Left cardiac atrium (tissue), 4 donors: ENCODE measurements at regions not wholly inside any gene's neighbourhood (a gene's known extent, or its start where the extent isn't known, plus 50 kb on each side); places are given as distances from the start of the nearest gene placed in this dataset.
"Not testable (repeated sequence)": the region's sequence is repeated elsewhere in the genome, so short reads cannot be mapped to it uniquely, and the experiment has no call there.

Experiments
- ATAC-seq, 2 donors: fragments of 200-7000 bp; cut with Tn5 transposase; one replicate each; pipeline ENCODE4 v1.9.1; 2020; ENCODE audit warnings: mild to moderate bottlenecking in 2 of 2, moderate library complexity in 2 of 2
- DNase-seq: peaks from one replicate; pipeline ENCODE4 v3.0.0-alpha.2; 2020
- intact Hi-C, 2 donors: fragments of 100-400 bp; cut with DNase I; formaldehyde crosslinking; loops; one replicate each; pipeline versions ENCODE4 v1.14.1 to v1.15.1; 2022 to 2023
- donor health status: DM: no; HTN: yes; CAD: no.
- donor health status: DM: no; HTN: yes; CAD: no; lungs with severe emphysema.
- donor health status: DM: yes; HTN: yes; CAD: no.
- donor health status: Dilated cardiomyopathy.

GRCh38 chr11:115985896-115986295 lies 481.7 kb upstream of the CADM1 start:
- intact Hi-C loops, result no loop called here
- ATAC-seq (no peak), DNase-seq (no peak)

GRCh38 chr11:115984228-115984627 lies 480.0 kb upstream of the CADM1 start:
- ATAC-seq (no peak), DNase-seq (no peak)
- intact Hi-C loops, result no loop called here

- DNase-seq (no peak), ATAC-seq (no peak)
- intact Hi-C loops, result no loop called here
Observed at GRCh38 chr11:115982666-115983065, 478.5 kb upstream of the CADM1 start.

GRCh38 chr11:115981814-115982471 lies 477.7 kb upstream of the CADM1 start:
- intact Hi-C loops, result no loop called here
- peak; percentile 41 to 78 for ATAC-seq
- no peak for DNase-seq

GRCh38 chr11:115981104-115981481 lies 476.9 kb upstream of the CADM1 start:
- ATAC-seq (no peak), DNase-seq (no peak)
- intact Hi-C loops, result no loop called here

- intact Hi-C loops, result no loop called here
- ATAC-seq, result peak; percentile 21 to 41
- DNase-seq, result no peak
Observed at GRCh38 chr11:115980337-115981103, 476.3 kb upstream of the CADM1 start.

GRCh38 chr11:115974703-115975102 lies 470.5 kb upstream of the CADM1 start:
- no peak for ATAC-seq
- DNase-seq, result no peak
- intact Hi-C loops, result no loop called here

GRCh38 chr11:115967203-115967602 lies 463.0 kb upstream of the CADM1 start:
- DNase-seq, intact Hi-C loops, ATAC-seq: not testable (repeated sequence)

GRCh38 chr11:115965767-115966504 lies 461.7 kb upstream of the CADM1 start:
- no peak for DNase-seq
- intact Hi-C loops, result no loop called here
- ATAC-seq, result peak; percentile 47 to 61

- DNase-seq, result no peak
- intact Hi-C loops, result no loop called here
- ATAC-seq, result peak in 1 of 2 donors; percentile 75
Observed at GRCh38 chr11:115964091-115964490, 459.9 kb upstream of the CADM1 start.

GRCh38 chr11:115963156-115963555 lies 458.9 kb upstream of the CADM1 start:
- DNase-seq (no peak), ATAC-seq (peak in 1 of 2 donors; percentile 48)
- intact Hi-C loops, result no loop called here

GRCh38 chr11:115961159-115962003 lies 457.2 kb upstream of the CADM1 start:
- intact Hi-C loops, result no loop called here
- no peak for DNase-seq
- peak in 1 of 2 donors; percentile 53 for ATAC-seq

- no peak for ATAC-seq
Observed at GRCh38 chr11:115959081-115959486, 454.9 kb upstream of the CADM1 start.

GRCh38 chr11:115958089-115959000 lies 454.1 kb upstream of the CADM1 start:
- ATAC-seq, result no peak

More at GRCh38 chr11:115959081-115959486, 454.9 kb upstream of the CADM1 start:
- DNase-seq, result no peak
- intact Hi-C loops, result no loop called here

GRCh38 chr11:115955803-115956202 lies 451.6 kb upstream of the CADM1 start:
- intact Hi-C loops, result no loop called here
- ATAC-seq (no peak), DNase-seq (no peak)

More at GRCh38 chr11:115958089-115959000, 454.1 kb upstream of the CADM1 start:
- intact Hi-C loops, result no loop called here
- no peak for DNase-seq

- DNase-seq (no peak), ATAC-seq (no peak)
- intact Hi-C loops, result no loop called here
Observed at GRCh38 chr11:115950660-115951059, 446.4 kb upstream of the CADM1 start.

- ATAC-seq (no peak), DNase-seq (no peak)
- intact Hi-C loops, result no loop called here
Observed at GRCh38 chr11:115944596-115944995, 440.4 kb upstream of the CADM1 start.

- DNase-seq, result no peak
- intact Hi-C loops, result no loop called here
- peak in 1 of 2 donors; percentile 15 for ATAC-seq
Observed at GRCh38 chr11:115942011-115942410, 437.8 kb upstream of the CADM1 start.
